Vagina (tissue), 2 donors: ENCODE measurements at regions not wholly inside any gene's neighbourhood (a gene's known extent, or its start where the extent isn't known, plus 50 kb on each side); places are given as distances from the start of the nearest gene placed in this dataset.
"Not testable (repeated sequence)": the region's sequence is repeated elsewhere in the genome, so short reads cannot be mapped to it uniquely, and the experiment has no call there.

Source experiments
- DNase-seq, 2 donors: peaks; one replicate each; pipeline ENCODE4 v3.0.0-alpha.2; 2017; ENCODE audit errors: extremely low spot score in 2 of 2
- H3K27ac ChIP-seq: fragments of 200-600 bp; sonication (generic); one replicate; pipeline ENCODE4 v1.5.1; 2019
- H3K27me3 ChIP-seq: fragments of 200-600 bp; sonication (generic); one replicate; pipeline ENCODE4 v1.5.1; 2019
- H3K36me3 ChIP-seq, 2 donors: fragments of 200-600 bp; sonication (generic); one replicate each; pipeline ENCODE4 v1.5.1; 2017 to 2019
- H3K4me1 ChIP-seq: fragments of 200-600 bp; sonication (generic); one replicate; pipeline ENCODE4 v1.5.1; 2019
- H3K4me3 ChIP-seq, 2 donors: fragments of 200-600 bp; sonication (generic); 1 replicate in 1 of 2; 2 replicates in 1 of 2; pipeline ENCODE4 v1.5.1; 2016 to 2019
- H3K9me3 ChIP-seq: fragments of 200-600 bp; sonication (generic); one replicate; pipeline ENCODE4 v1.5.1; 2019
- intact Hi-C: fragments of 100-400 bp; cut with DNase I; formaldehyde crosslinking; loops from one replicate; pipeline ENCODE4 v1.15.1; 2023

- H3K9me3 ChIP-seq, H3K4me1 ChIP-seq, H3K27me3 ChIP-seq, H3K36me3 ChIP-seq, H3K4me3 ChIP-seq, H3K27ac ChIP-seq, intact Hi-C loops: not testable (repeated sequence)
- DNase-seq, result peak in 1 of 2 donors; percentile 56
Measured at GRCh38 chr2:95765925-95766910, 174.4 kb downstream of the TRIM43 start.

GRCh38 chr2:95767531-95767930 is 175.7 kb downstream of the TRIM43 start:
- H3K36me3 ChIP-seq, H3K4me1 ChIP-seq, H3K9me3 ChIP-seq, H3K4me3 ChIP-seq, intact Hi-C loops, DNase-seq, H3K27ac ChIP-seq, H3K27me3 ChIP-seq: not testable (repeated sequence)

DNA sequence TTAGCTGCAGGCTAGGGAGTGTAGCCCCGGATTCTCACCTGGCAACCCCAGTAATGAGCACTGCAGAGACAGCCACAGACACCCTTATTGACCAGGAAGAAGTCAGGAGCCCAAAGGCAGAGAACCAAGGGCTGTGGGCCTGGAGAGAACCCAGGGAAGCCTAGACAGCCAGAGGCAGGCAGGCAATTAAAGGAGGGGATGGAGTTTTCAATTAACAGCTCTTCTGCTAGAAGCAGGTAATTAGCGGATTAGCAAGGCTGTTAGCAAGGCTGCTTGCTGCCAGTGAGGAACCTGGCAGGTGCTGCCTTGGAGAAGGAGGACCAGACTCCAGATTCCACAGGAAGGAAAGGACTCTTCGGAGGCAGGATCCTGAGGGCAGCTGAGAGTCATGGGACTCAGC is 176.1 kb downstream of the TRIM43 start:
- peak in 1 of 2 donors; percentile 14 for DNase-seq
- intact Hi-C loops, H3K27me3 ChIP-seq, H3K9me3 ChIP-seq, H3K27ac ChIP-seq, H3K4me1 ChIP-seq, H3K4me3 ChIP-seq, H3K36me3 ChIP-seq: not testable (repeated sequence)

DNA sequence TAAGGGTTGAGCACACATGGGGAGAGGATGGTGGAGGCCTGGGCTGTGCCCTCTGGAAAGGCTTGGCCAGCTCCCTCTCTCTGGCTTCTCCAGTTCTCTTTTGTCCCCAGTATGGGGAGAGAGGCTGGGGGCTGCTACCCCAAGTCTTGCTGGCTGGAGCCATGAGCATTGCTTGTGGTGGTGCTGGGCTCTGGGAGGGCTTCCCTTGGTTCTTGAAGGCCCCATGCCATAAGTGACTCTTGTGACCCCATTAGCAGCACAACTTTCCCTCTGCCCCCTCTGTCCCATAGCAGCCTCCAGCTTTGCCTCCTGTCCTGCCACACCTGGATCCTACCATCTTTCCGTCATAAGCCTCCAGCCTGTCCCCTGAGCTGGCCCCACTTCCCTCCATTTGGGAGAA is 177.5 kb downstream of the TRIM43 start:
- H3K27me3 ChIP-seq, H3K27ac ChIP-seq, H3K4me3 ChIP-seq, H3K9me3 ChIP-seq, H3K4me1 ChIP-seq, intact Hi-C loops, H3K36me3 ChIP-seq: not testable (repeated sequence)
- DNase-seq, result peak; percentile 25 to 67

- H3K27me3 ChIP-seq, H3K4me3 ChIP-seq, H3K36me3 ChIP-seq, DNase-seq, H3K4me1 ChIP-seq, H3K27ac ChIP-seq, H3K9me3 ChIP-seq, intact Hi-C loops: not testable (repeated sequence)
Measured at GRCh38 chr2:95770726-95771125, 178.9 kb downstream of the TRIM43 start.

DNA sequence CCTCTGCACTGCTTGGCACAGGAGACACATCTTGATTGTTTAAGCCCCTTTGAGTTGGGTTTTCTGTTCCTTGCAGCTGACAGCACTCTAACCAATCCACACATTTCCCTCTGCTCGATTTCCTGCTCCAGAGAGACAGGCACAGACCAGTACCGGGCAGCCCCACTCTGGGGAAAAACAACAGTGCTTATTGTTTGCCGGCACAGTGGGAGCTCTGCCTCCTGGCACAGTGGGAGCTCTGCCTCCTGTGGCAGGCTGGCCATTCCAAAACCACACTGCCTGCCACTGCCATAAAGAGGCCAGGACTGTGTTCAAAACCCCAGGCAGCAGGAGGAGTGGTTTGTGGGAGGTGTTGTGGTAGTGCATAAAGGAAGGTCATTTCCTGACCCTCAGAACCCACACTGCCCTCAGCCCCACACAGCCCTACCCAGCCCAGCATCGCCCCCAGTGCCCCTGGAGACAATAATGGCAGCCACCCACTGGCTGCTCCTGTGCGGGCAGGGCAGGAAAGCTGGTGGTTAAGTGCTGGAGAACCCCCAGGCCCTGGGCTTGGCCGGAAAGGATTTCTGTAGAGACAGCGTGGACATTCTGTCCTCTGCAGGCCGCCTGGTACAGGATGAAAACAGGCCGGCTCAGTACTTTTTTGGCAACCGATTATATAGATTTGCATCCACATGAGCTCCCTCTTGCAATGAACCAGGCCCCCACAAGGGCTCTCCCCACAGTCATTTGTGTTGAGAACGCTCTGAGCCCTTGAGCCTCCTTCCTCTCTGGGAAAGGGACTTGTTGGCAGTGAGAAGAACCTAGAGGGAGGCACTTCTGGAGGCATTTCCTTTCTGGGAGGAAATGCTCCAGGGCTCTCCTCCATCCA is 182.8 kb downstream of the TRIM43 start:
- H3K27ac ChIP-seq, intact Hi-C loops, DNase-seq: not testable (repeated sequence)

GRCh38 chr2:95775193-95775531 is 183.4 kb downstream of the TRIM43 start:
- H3K27ac ChIP-seq, H3K4me3 ChIP-seq, DNase-seq, H3K27me3 ChIP-seq, H3K4me1 ChIP-seq, H3K9me3 ChIP-seq, H3K36me3 ChIP-seq, intact Hi-C loops: not testable (repeated sequence)

More for the DNA sequence above, 182.8 kb downstream of the TRIM43 start:
- not testable (repeated sequence) for H3K4me1 ChIP-seq, H3K36me3 ChIP-seq, H3K4me3 ChIP-seq, H3K9me3 ChIP-seq, H3K27me3 ChIP-seq
